ENCODE measurements at regions not wholly inside any gene's neighbourhood (a gene's known extent, or its start where the extent isn't known, plus 50 kb on each side); places are given as distances from the start of the nearest gene placed in this dataset.

- POLR2A ChIA-PET, result no interaction called here
- no peak for TF ChIP-seq POLR2AphosphoS5 (IDR thresholded peaks at IDR 0.05; ENCODE audit: low read depth, low read length)
- no peak for TF ChIP-seq SIN3A (IDR thresholded peaks at IDR 0.05; ENCODE audit: borderline replicate concordance, insufficient read depth, low read depth, low read length)
- no peak for TF ChIP-seq TCF7L2 (IDR thresholded peaks at IDR 0.05; ENCODE audit: low read depth, low read length)
- no peak for TF ChIP-seq REST (IDR thresholded peaks at IDR 0.05; ENCODE audit: insufficient read depth in 1 of 2, low read depth in 2 of 2, low read length in 1 of 2)
- TF ChIP-seq CTCF (IDR thresholded peaks at IDR 0.05), result no peak
- no peak for DNase-seq (ENCODE audit: low read depth, low spot score)
These were observed 55.7 kb upstream of the ABCD2 start for GRCh38 chr12:39675263-39675662.

GRCh38 chr12:39672976-39673375, 53.4 kb upstream of the ABCD2 start:
- no peak overlapping the region for H3K4me3 ChIP-seq (ENCODE audit: low read depth in 2 of 2, low read length in 2 of 2)
- no peak for ATAC-seq
- no peaks in the 10 kb centered on the region for H3K27me3 ChIP-seq (ENCODE audit: control insufficient read depth, insufficient read depth, low read length)
- H3K4me1 ChIP-seq (ENCODE audit: control insufficient read depth, insufficient read depth, low read length), result no peaks in the 10 kb centered on the region
- ChIA-PET CTCF (no interaction called here), POLR2A (no interaction called here)
- no peak for TF ChIP-seq SIN3A (IDR thresholded peaks at IDR 0.05; ENCODE audit: borderline replicate concordance, insufficient read depth, low read depth, low read length)
- TF ChIP-seq POLR2AphosphoS5 (IDR thresholded peaks at IDR 0.05; ENCODE audit: low read depth, low read length), result no peak
- TF ChIP-seq REST (IDR thresholded peaks at IDR 0.05; ENCODE audit: insufficient read depth in 1 of 2, low read depth in 2 of 2, low read length in 1 of 2), result no peak
- no peak for TF ChIP-seq CTCF (IDR thresholded peaks at IDR 0.05)
- intact Hi-C loops (cut with micrococcal nuclease; ENCODE audit: unreplicated experiment) (no loop called here), in situ Hi-C loops (cut with HindIII; ENCODE audit: low pct_unique_long_range_greater_than_20kb, low sequenced_read_pairs) (no loop called here)
- no TSS peak for BruUV-seq (replicated peaks)
- no peaks in the 10 kb centered on the region for H3K36me3 ChIP-seq (ENCODE audit: control insufficient read depth, insufficient read depth, low read length)
- no peaks in the 10 kb centered on the region for H3K9me3 ChIP-seq (ENCODE audit: control insufficient read depth, insufficient read depth, low read depth, low read length)
- DNase-seq (ENCODE audit: low read depth, low spot score), result no peak
- no peak overlapping the region for H3K27ac ChIP-seq (ENCODE audit: low read length)

More at GRCh38 chr12:39675263-39675662, 55.7 kb upstream of the ABCD2 start:
- in situ Hi-C loops (cut with HindIII; ENCODE audit: low pct_unique_long_range_greater_than_20kb, low sequenced_read_pairs), result no loop called here
- no peaks in the 10 kb centered on the region for H3K36me3 ChIP-seq (ENCODE audit: control insufficient read depth, insufficient read depth, low read length)
- ATAC-seq, result no peak
- no peaks in the 10 kb centered on the region for H3K27me3 ChIP-seq (ENCODE audit: control insufficient read depth, insufficient read depth, low read length)
- no peak overlapping the region for H3K4me3 ChIP-seq (ENCODE audit: low read depth in 2 of 2, low read length in 2 of 2)
- H3K27ac ChIP-seq (ENCODE audit: low read length), result no peak overlapping the region
- no peaks in the 10 kb centered on the region for H3K4me1 ChIP-seq (ENCODE audit: control insufficient read depth, insufficient read depth, low read length)
- CTCF ChIA-PET, result no interaction called here
- H3K9me3 ChIP-seq (ENCODE audit: control insufficient read depth, insufficient read depth, low read depth, low read length), result no peaks in the 10 kb centered on the region
- no TSS peak for BruUV-seq (replicated peaks)
- intact Hi-C loops (cut with micrococcal nuclease; ENCODE audit: unreplicated experiment), result no loop called here

Data from Panc1 (cell line).